ENCODE measurements at regions not wholly inside any gene's neighbourhood (a gene's known extent, or its start where the extent isn't known, plus 50 kb on each side); places are given as distances from the start of the nearest gene placed in this dataset.

DNA sequence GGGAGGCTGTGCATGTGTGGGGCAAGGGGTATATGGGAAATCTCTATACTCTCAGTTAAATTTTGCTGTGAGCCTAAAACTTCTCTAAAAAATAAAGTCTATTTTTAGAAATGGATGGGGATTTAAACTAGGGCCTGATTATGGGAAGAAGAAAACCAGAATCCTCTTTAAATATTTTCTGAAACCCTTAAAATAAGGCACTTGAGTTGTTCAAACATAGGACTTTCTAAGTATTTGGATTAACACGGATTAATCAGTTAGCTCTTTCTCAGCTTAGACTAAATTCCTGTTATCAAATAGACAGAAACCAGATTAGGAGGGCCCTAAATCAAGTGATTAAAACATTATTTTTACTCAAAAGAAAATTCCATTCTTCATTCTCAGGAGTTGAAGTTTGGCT, 438.4 kb downstream of the EFNA5 start:
- H3K4me1 ChIP-seq (ENCODE audit: insufficient read depth, low read length) = no peaks in the 10 kb centered on the region; the same call in 1 of the 2 replicates
- no peak overlapping the region for H2BK12ac ChIP-seq (ENCODE audit: insufficient read length, low read depth, low read length)
- H3K4me3 Mint-ChIP-seq = no peak overlapping the region
- H2AFZ ChIP-seq (ENCODE audit: low read length) = no peak overlapping the region
- no peaks in the 10 kb centered on the region for H3K27me3 ChIP-seq (ENCODE audit: insufficient read depth, low read length)
- no peak overlapping the region for H3K9ac ChIP-seq (ENCODE audit: extremely low read depth, insufficient read length, low read length)
- no peak overlapping the region for H3K27ac ChIP-seq (ENCODE audit: insufficient read length, low read depth, low read length)
- H3K18ac ChIP-seq (ENCODE audit: insufficient read length, low read depth, low read length) = no peak overlapping the region
- peaks cover 6% of the 10 kb centered on the region in 2 experiments; a peak in 3 of 4 replicates for H3K4me1 Mint-ChIP-seq
- H3T11ph ChIP-seq (ENCODE audit: low read length) = no peak overlapping the region
- no peak overlapping the region for H3K23ac ChIP-seq (ENCODE audit: insufficient read length, low read depth, low read length)
- H3K9me3 ChIP-seq (ENCODE audit: control insufficient read depth, low read depth, low read length) = no peaks in the 10 kb centered on the region
- no peak overlapping the region for H4K91ac ChIP-seq (ENCODE audit: insufficient read length, low read depth, low read length)
- no peak overlapping the region for H2BK20ac ChIP-seq (ENCODE audit: low read depth, low read length, poor library complexity, severe bottlenecking)
- H4K8ac ChIP-seq (replicated peaks; ENCODE audit: insufficient read length, low read depth, low read length) = no peak overlapping the region
- H2BK5ac ChIP-seq (ENCODE audit: insufficient read length, low read length) = no peak overlapping the region
- H3K4me2 ChIP-seq (ENCODE audit: insufficient read depth, insufficient read length, low read length) = no peak overlapping the region
- H3K36me3 Mint-ChIP-seq (ENCODE audit: insufficient read depth in 1 of 3, low read depth in 3 of 3) = no peaks in the 10 kb centered on the region
- no CpG with 5 or more reads among the region's 1 CpG for WGBS (ENCODE audit: extremely low coverage, insufficient read length, low lambda C conversion rate)
- H2BK15ac ChIP-seq (ENCODE audit: low read depth, low read length) = no peak overlapping the region
- H3K27me3 Mint-ChIP-seq (ENCODE audit: low read depth) = no peaks in the 10 kb centered on the region
- TF ChIP-seq, protein P1, sequence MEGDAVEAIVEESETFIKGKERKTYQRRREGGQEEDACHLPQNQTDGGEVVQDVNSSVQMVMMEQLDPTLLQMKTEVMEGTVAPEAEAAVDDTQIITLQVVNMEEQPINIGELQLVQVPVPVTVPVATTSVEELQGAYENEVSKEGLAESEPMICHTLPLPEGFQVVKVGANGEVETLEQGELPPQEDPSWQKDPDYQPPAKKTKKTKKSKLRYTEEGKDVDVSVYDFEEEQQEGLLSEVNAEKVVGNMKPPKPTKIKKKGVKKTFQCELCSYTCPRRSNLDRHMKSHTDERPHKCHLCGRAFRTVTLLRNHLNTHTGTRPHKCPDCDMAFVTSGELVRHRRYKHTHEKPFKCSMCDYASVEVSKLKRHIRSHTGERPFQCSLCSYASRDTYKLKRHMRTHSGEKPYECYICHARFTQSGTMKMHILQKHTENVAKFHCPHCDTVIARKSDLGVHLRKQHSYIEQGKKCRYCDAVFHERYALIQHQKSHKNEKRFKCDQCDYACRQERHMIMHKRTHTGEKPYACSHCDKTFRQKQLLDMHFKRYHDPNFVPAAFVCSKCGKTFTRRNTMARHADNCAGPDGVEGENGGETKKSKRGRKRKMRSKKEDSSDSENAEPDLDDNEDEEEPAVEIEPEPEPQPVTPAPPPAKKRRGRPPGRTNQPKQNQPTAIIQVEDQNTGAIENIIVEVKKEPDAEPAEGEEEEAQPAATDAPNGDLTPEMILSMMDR (conservative IDR thresholded peaks at IDR 0.05) = no peak
- no peak overlapping the region for H3K4ac ChIP-seq (ENCODE audit: low read depth, low read length)
- H4K5ac ChIP-seq (ENCODE audit: insufficient read length, low read depth, low read length) = no peak overlapping the region
- no peaks in the 10 kb centered on the region for H4K20me1 ChIP-seq (ENCODE audit: control insufficient read depth, insufficient read depth, insufficient read length)
- H3K79me2 ChIP-seq (ENCODE audit: insufficient read depth, low read length) = no peaks in the 10 kb centered on the region
- H3K27ac Mint-ChIP-seq = no peak overlapping the region
- H3K9me3 Mint-ChIP-seq = no peaks in the 10 kb centered on the region; a peak in 1 of 5 replicates
- no peaks in the 10 kb centered on the region for H3K23me2 ChIP-seq (ENCODE audit: insufficient read length, low read depth, low read length, poor library complexity, severe bottlenecking)
- no peaks in the 10 kb centered on the region for H3K79me1 ChIP-seq (ENCODE audit: insufficient read depth, low read depth, low read length, poor library complexity, severe bottlenecking)
- no peak overlapping the region for H2BK120ac ChIP-seq (ENCODE audit: low read depth, low read length, poor library complexity, severe bottlenecking)
- H3K56ac ChIP-seq (ENCODE audit: insufficient read length, low read depth, low read length) = no peak overlapping the region
- no peak overlapping the region for H3K14ac ChIP-seq (ENCODE audit: insufficient read depth, low read length)
- no peak for DNase-seq
- no peak overlapping the region for H2AK5ac ChIP-seq (ENCODE audit: insufficient read length, low read length)
